ENCODE measurements at regions not wholly inside any gene's neighbourhood (a gene's known extent, or its start where the extent isn't known, plus 50 kb on each side); places are given as distances from the start of the nearest gene placed in this dataset.

DNA sequence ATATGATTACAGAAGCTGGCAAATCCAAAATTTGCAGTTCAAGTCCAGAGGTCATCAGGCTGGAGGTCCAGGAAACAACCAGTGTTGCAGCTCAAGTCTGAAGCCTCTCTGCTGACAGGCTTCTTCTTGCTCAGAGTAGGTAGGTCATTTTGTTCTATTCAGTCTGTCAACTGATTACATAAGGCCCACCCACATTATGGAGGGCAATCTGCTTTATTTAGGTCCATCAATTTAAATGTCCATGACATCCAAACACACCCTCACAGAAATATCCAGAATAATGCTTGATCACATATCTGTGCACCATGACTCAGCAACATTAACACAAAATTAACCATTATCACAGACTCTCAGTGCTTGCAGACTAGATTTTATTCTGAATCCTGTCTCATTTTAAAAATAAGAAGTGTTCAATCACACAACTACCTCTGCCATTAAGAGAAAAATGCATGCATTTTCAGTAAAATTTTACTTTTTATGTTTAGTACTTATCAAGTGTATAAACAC is 759.2 kb upstream of the ADGRB3 start (continued):
- no peak for TF ChIP-seq THRA (IDR thresholded peaks at IDR 0.05)
- no peak for TF ChIP-seq ZNF232 (CRISPR knock-in tag; IDR thresholded peaks at IDR 0.05)
- TF ChIP-seq NR3C1 (CRISPR knock-in tag; IDR thresholded peaks at IDR 0.05): no peak
- no peak for TF ChIP-seq MXI1 (IDR thresholded peaks at IDR 0.05; ENCODE audit: low read depth, low read length)
- no peak for TF ChIP-seq ZC3H11A (IDR thresholded peaks at IDR 0.05; ENCODE audit: low read depth, low read length)
- TF ChIP-seq SP1 (CRISPR knock-in tag; IDR thresholded peaks at IDR 0.05): no peak; the same call in 1 of the 2 replicates
- no peak for TF ChIP-seq CSDE1 (IDR thresholded peaks at IDR 0.05)
- TF ChIP-seq NFRKB (IDR thresholded peaks at IDR 0.05; ENCODE audit: low read depth): no peak
- no peak for TF ChIP-seq ZNF766 (CRISPR knock-in tag; conservative IDR thresholded peaks at IDR 0.05)
- no peak for TF ChIP-seq TRIM25 (IDR thresholded peaks at IDR 0.05; ENCODE audit: borderline replicate concordance)
- no peak for TF ChIP-seq ZNF717 (CRISPR knock-in tag; IDR thresholded peaks at IDR 0.05)
- no peak for TF ChIP-seq CBX1 (IDR thresholded peaks at IDR 0.05; ENCODE audit: low read depth)
- no peak for TF ChIP-seq NONO (IDR thresholded peaks at IDR 0.05; ENCODE audit: low read depth in 2 of 2, low read length in 1 of 2)
- TF ChIP-seq ZNF3 (CRISPR knock-in tag; IDR thresholded peaks at IDR 0.05): no peak
- TF ChIP-seq TSHZ1 (CRISPR knock-in tag; IDR thresholded peaks at IDR 0.05): no peak
- TF ChIP-seq, protein P1, sequence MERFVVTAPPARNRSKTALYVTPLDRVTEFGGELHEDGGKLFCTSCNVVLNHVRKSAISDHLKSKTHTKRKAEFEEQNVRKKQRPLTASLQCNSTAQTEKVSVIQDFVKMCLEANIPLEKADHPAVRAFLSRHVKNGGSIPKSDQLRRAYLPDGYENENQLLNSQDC (CRISPR knock-in tag; IDR thresholded peaks at IDR 0.05): no peak
- TF ChIP-seq, protein P2, sequence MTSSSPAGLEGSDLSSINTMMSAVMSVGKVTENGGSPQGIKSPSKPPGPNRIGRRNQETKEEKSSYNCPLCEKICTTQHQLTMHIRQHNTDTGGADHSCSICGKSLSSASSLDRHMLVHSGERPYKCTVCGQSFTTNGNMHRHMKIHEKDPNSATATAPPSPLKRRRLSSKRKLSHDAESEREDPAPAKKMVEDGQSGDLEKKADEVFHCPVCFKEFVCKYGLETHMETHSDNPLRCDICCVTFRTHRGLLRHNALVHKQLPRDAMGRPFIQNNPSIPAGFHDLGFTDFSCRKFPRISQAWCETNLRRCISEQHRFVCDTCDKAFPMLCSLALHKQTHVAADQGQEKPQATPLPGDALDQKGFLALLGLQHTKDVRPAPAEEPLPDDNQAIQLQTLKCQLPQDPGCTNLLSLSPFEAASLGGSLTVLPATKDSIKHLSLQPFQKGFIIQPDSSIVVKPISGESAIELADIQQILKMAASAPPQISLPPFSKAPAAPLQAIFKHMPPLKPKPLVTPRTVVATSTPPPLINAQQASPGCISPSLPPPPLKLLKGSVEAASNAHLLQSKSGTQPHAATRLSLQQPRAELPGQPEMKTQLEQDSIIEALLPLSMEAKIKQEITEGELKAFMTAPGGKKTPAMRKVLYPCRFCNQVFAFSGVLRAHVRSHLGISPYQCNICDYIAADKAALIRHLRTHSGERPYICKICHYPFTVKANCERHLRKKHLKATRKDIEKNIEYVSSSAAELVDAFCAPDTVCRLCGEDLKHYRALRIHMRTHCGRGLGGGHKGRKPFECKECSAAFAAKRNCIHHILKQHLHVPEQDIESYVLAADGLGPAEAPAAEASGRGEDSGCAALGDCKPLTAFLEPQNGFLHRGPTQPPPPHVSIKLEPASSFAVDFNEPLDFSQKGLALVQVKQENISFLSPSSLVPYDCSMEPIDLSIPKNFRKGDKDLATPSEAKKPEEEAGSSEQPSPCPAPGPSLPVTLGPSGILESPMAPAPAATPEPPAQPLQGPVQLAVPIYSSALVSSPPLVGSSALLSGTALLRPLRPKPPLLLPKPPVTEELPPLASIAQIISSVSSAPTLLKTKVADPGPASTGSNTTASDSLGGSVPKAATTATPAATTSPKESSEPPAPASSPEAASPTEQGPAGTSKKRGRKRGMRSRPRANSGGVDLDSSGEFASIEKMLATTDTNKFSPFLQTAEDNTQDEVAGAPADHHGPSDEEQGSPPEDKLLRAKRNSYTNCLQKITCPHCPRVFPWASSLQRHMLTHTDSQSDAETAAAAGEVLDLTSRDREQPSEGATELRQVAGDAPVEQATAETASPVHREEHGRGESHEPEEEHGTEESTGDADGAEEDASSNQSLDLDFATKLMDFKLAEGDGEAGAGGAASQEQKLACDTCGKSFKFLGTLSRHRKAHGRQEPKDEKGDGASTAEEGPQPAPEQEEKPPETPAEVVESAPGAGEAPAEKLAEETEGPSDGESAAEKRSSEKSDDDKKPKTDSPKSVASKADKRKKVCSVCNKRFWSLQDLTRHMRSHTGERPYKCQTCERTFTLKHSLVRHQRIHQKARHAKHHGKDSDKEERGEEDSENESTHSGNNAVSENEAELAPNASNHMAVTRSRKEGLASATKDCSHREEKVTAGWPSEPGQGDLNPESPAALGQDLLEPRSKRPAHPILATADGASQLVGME (CRISPR knock-in tag; IDR thresholded peaks at IDR 0.05): no peak

All from K562 (cell line).